Karpas-422 (cell line): ENCODE measurements at regions not wholly inside any gene's neighbourhood (a gene's known extent, or its start where the extent isn't known, plus 50 kb on each side); places are given as distances from the start of the nearest gene placed in this dataset.

ENCODE experiments used
- DNase-seq: peaks from one replicate; pipeline ENCODE4 v3.0.0-alpha.2; 2015
- H2AFZ ChIP-seq: fragments of 200-600 bp; sonication (generic); 2 replicates; pipeline ENCODE4 v1.6.1; 2014; ENCODE audit warnings: antibody characterized with exemption, low read length, mixed read lengths
- H3K27ac ChIP-seq: fragments of 200-600 bp; sonication (generic); 2 replicates; pipeline ENCODE4 v1.5.1; 2014; ENCODE audit warnings: mild to moderate bottlenecking, low read length, moderate library complexity
- H3K27me3 ChIP-seq: fragments of 200-600 bp; sonication (generic); 2 replicates; pipeline ENCODE4 v1.6.1; 2014; ENCODE audit warnings: low read length, mixed read lengths
- H3K36me3 ChIP-seq: fragments of 200-600 bp; sonication (generic); 2 replicates; pipeline ENCODE4 v1.6.1; 2014; ENCODE audit warnings: low read length, mixed read lengths; ENCODE audit not compliant: insufficient read depth
- H3K4me1 ChIP-seq: fragments of 200-600 bp; sonication (generic); 2 replicates; pipeline ENCODE4 v1.6.1; 2014; ENCODE audit warnings: mild to moderate bottlenecking, low read length, mixed read lengths
- H3K4me2 ChIP-seq: fragments of 200-600 bp; sonication (generic); 2 replicates; pipeline ENCODE4 v1.6.1; 2014; ENCODE audit warnings: low read length, low read depth, mild to moderate bottlenecking; ENCODE audit not compliant: poor library complexity, severe bottlenecking
- H3K4me3 ChIP-seq: fragments of 200-600 bp; sonication (generic); 2 replicates; pipeline ENCODE4 v1.5.1; 2014; ENCODE audit warnings: mild to moderate bottlenecking, antibody characterized with exemption, low read length, mixed read lengths
- H3K79me2 ChIP-seq: fragments of 200-600 bp; sonication (generic); 2 replicates; pipeline ENCODE4 v1.6.1; 2014; ENCODE audit warnings: mild to moderate bottlenecking, low read length, mixed read lengths
- H3K9ac ChIP-seq: fragments of 200-600 bp; sonication (generic); 2 replicates; pipeline ENCODE4 v1.6.0; 2014; ENCODE audit warnings: low read length
- H3K9me2 ChIP-seq: fragments of 200-600 bp; sonication (generic), shearing (Covaris generic); replicated peaks from 2 replicates; pipeline ENCODE4 v1.6.0; 2014; ENCODE audit warnings: mild to moderate bottlenecking, low read length, moderate library complexity; ENCODE audit not compliant: insufficient read depth
- H3K9me3 ChIP-seq: fragments of 300-700, 200-600 bp; sonication (generic); 2 replicates; pipeline ENCODE4 v1.6.1; 2014; ENCODE audit warnings: low read length, mixed read lengths
- H4K20me1 ChIP-seq: fragments of 200-600 bp; sonication (generic); 2 replicates; pipeline ENCODE4 v1.6.1; 2014; ENCODE audit warnings: mild to moderate bottlenecking, antibody characterized with exemption, low read length, low read depth; ENCODE audit not compliant: insufficient read depth

DNA sequence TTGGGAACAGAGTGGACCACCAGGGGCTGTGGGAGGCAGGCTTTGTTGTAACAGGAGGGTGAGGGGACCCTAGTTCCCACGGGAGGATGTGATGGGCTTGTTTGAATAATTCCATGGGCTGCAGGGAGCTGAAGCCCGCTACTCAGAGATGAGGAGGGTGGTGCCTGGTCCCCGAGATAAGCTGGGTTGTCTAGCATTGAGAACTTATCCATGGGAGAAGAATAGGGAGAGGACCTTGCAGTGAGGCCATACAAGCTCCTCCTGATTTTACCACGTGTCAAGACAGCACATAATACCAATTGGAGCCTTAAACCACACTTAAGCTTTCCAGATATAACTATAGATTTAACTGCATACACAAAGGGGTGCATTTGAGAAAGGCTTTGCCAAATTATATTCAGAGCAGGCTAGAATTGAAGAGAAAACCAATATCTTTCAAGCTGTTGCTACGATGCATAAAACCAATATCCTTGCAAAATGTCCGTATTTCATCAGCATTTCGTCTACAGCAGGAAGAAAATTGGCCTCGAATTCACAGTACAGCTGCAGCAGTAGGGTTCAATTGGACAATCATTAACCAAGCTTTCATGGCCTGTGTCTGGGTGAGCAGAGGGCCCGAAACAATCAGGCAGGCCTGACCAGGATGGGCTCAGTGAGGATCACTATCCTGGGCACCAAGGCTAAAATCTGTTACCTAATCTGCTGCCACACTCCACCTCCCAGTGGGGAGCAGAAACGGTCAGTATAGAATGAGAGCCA lies 500.7 kb downstream of the OCA2 start:
- Histone ChIP-seq H3K27me3 (no peaks in the 10 kb centered on the region), H2AFZ (no peak overlapping the region)

DNA sequence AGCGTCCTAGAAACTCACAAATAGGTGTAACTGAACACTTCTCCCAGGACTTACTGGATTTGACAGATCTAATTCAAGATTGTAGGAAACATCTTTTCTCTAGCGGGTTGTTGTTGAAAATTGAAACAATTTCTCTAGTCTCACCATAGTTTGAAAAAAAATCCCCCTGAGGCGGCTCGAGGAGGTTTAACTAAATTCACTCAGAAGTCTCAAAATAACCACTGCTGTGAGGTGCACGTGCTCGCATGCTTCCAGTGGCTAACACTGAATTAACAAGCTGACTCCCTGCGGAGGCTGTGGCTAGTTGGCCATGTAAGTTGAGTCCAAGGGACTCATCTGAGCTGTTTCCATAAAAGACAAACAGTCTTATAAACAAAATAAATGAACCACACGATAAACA lies 503.9 kb downstream of the OCA2 start:
- no peaks in the 10 kb centered on the region for H4K20me1 ChIP-seq
- H3K9ac ChIP-seq, result no peak overlapping the region
- no peak for DNase-seq

More for the DNA sequence above, 500.7 kb downstream of the OCA2 start:
- H3K79me2 ChIP-seq, result no peaks in the 10 kb centered on the region
- H3K4me1 ChIP-seq, result no peaks in the 10 kb centered on the region
- no peak for DNase-seq
- no peak overlapping the region for H3K4me3 ChIP-seq
- no peak overlapping the region for H3K9ac ChIP-seq
- H3K27ac ChIP-seq, result no peak overlapping the region
- H4K20me1 ChIP-seq, result no peaks in the 10 kb centered on the region
- H3K9me2 ChIP-seq, result no peaks in the 10 kb centered on the region
- no peaks in the 10 kb centered on the region for H3K36me3 ChIP-seq
- H3K9me3 ChIP-seq, result peaks cover 9% of the 10 kb centered on the region
- H3K4me2 ChIP-seq, result no peak overlapping the region

DNA sequence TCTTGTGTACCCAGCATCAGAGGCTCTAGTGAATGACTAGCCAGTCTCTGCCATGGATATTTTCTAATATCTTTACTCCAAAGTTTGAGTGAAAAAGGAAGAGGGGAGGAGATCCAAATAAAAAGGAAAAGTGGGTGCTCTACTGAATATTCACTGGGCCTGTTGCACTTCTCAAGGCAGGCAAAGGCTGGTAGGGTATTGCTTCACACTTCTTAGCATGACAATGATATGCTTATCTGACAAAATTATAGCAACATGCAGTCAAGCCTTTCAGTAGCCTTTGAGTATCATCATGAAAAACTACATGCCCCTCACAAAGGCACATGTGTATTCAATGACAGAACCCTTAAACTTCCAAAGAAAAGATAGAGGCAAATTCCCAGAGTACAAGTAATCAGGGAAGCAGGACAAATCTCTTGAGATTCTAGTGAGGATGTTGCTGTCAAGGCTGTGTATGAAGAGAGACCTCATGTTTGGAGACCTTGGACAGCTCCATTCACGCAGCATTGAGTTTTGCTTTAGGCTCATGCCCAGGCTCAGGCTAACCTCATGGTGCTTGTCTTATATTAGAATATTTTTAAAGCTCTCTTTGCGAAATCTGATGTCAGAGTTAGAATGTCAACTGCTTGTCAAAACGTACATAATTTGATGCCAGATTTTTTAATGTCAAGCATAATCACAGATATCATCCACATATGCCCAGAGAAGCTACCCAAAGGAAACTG lies 506.9 kb downstream of the OCA2 start:
- Histone ChIP-seq H3K9ac (no peak overlapping the region), H3K36me3 (no peaks in the 10 kb centered on the region), H2AFZ (no peak overlapping the region), H3K4me1 (no peaks in the 10 kb centered on the region), H3K9me3 (peaks cover 11% of the 10 kb centered on the region; the same call in 1 of the 2 replicates), H3K4me3 (no peak overlapping the region), H3K9me2 (no peaks in the 10 kb centered on the region), H3K27ac (no peak overlapping the region), H3K79me2 (no peaks in the 10 kb centered on the region), H3K4me2 (no peak overlapping the region), H4K20me1 (no peaks in the 10 kb centered on the region), H3K27me3 (no peaks in the 10 kb centered on the region)
- no peak for DNase-seq

More for the DNA sequence above, 503.9 kb downstream of the OCA2 start:
- no peaks in the 10 kb centered on the region for H3K36me3 ChIP-seq
- H3K27ac ChIP-seq, result no peak overlapping the region
- H3K9me2 ChIP-seq, result no peaks in the 10 kb centered on the region
- no peak overlapping the region for H3K4me3 ChIP-seq
- H3K27me3 ChIP-seq, result no peaks in the 10 kb centered on the region
- no peaks in the 10 kb centered on the region for H3K79me2 ChIP-seq
- no peak overlapping the region for H3K4me2 ChIP-seq
- no peaks in the 10 kb centered on the region for H3K4me1 ChIP-seq
- no peak overlapping the region for H2AFZ ChIP-seq
- peaks cover 20% of the 10 kb centered on the region for H3K9me3 ChIP-seq
